ENCODE measurements at regions not wholly inside any gene's neighbourhood (a gene's known extent, or its start where the extent isn't known, plus 50 kb on each side); places are given as distances from the start of the nearest gene placed in this dataset.

GRCh38 chr13:95352486-95352885 is 51.2 kb upstream of the ABCC4 start:
- Histone ChIP-seq H2AFZ (ENCODE audit: low read depth, low read length) (no peak overlapping the region), H3K4me1 (ENCODE audit: insufficient read depth, low read length) (peaks cover 21% of the 10 kb centered on the region), H3K9me3 (ENCODE audit: low read length) (peaks cover 2% of the 10 kb centered on the region), H3K36me3 (ENCODE audit: insufficient read depth, low read length) (no peaks in the 10 kb centered on the region), H3K27me3 (ENCODE audit: insufficient read depth, low read length) (no peaks in the 10 kb centered on the region), H3K4me3 (ENCODE audit: low read length) (no peak overlapping the region)

- Histone ChIP-seq H3K27me3 (ENCODE audit: insufficient read depth, low read length) (no peaks in the 10 kb centered on the region), H3K4me1 (ENCODE audit: insufficient read depth, low read length) (peaks cover 23% of the 10 kb centered on the region), H3K4me3 (ENCODE audit: low read length) (no peak overlapping the region), H2AFZ (ENCODE audit: low read depth, low read length) (no peak overlapping the region), H3K9me3 (ENCODE audit: low read length) (peaks cover 2% of the 10 kb centered on the region), H3K36me3 (ENCODE audit: insufficient read depth, low read length) (no peaks in the 10 kb centered on the region)
Measured at GRCh38 chr13:95354156-95354555, 52.9 kb upstream of the ABCC4 start.

DNA sequence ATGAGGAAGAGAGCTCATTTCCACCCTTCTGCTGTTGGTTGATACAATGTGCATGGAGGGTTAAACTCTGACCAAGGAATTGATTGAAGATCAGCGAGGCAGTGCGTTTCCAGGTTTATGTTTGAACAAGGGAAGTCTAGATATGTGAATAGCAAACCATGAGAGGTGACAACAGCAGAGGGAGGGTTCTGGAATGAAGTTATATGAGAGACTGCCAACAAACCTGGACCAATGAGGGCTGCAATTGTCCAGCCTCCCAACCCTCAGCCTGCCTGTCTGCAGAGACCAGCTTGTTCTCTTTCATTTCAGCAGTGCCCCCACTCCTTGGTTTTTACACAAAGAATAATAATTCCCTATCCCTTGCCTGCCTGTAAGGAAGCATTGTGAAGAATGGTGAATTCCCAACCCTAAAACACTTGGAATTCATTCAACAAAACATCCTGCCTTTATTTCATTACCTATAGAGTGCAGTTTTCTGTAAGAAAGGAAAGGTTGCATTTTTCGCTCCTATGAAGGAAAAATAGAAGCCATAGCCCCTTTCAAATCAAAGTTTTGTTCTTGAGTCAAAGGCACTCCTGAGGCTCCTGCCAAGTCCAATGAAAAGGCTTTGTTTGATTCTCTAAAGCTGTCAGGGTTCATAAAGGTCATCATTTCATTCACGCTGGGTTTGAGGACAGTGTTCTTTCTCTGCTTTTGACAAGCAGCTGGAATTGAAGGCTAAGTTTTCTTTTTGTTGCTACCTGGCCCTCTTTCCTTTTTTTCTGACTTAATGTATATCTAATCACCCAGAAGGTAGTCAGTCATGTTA is 53.6 kb upstream of the ABCC4 start:
- H3K27me3 ChIP-seq (ENCODE audit: insufficient read depth, low read length) = no peaks in the 10 kb centered on the region

GRCh38 chr13:95355494-95355893 is 54.2 kb upstream of the ABCC4 start:
- H3K9me3 ChIP-seq (ENCODE audit: low read length) = peaks cover 2% of the 10 kb centered on the region

More for the DNA sequence above, 53.6 kb upstream of the ABCC4 start:
- Histone ChIP-seq H3K36me3 (ENCODE audit: insufficient read depth, low read length) (no peaks in the 10 kb centered on the region), H2AFZ (ENCODE audit: low read depth, low read length) (no peak overlapping the region), H3K4me1 (ENCODE audit: insufficient read depth, low read length) (peaks cover 23% of the 10 kb centered on the region), H3K9me3 (ENCODE audit: low read length) (peaks cover 2% of the 10 kb centered on the region), H3K4me3 (ENCODE audit: low read length) (no peak overlapping the region)

DNA sequence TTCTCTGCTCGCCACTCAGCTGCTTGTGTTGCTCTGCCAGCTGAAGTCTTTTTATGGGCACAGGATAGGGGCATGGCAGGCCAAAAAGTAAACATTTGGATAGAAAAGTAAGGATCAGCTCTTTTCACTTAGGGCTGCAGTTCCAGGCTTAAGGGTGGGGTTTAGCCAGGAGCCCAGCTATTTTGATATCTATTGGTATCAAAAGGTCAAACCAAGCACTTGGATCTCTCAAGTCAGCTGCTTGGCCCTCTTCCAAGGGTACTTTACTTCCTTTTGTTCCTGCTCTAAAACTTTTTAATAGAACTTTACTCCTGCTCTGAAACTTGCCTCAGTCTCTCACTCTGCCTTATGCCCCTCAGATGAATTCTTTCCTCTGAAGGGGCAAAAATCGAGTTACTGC is 55.7 kb upstream of the ABCC4 start:
- Histone ChIP-seq H3K9me3 (ENCODE audit: low read length) (no peaks in the 10 kb centered on the region), H3K36me3 (ENCODE audit: insufficient read depth, low read length) (no peaks in the 10 kb centered on the region), H3K27me3 (ENCODE audit: insufficient read depth, low read length) (no peaks in the 10 kb centered on the region), H3K4me1 (ENCODE audit: insufficient read depth, low read length) (peaks cover 23% of the 10 kb centered on the region), H3K4me3 (ENCODE audit: low read length) (no peak overlapping the region), H2AFZ (ENCODE audit: low read depth, low read length) (no peak overlapping the region)

More at GRCh38 chr13:95355494-95355893, 54.2 kb upstream of the ABCC4 start:
- Histone ChIP-seq H3K27me3 (ENCODE audit: insufficient read depth, low read length) (no peaks in the 10 kb centered on the region), H3K36me3 (ENCODE audit: insufficient read depth, low read length) (no peaks in the 10 kb centered on the region), H3K4me3 (ENCODE audit: low read length) (no peak overlapping the region), H2AFZ (ENCODE audit: low read depth, low read length) (no peak overlapping the region), H3K4me1 (ENCODE audit: insufficient read depth, low read length) (peaks cover 23% of the 10 kb centered on the region)

GRCh38 chr13:95357875-95358274 is 56.6 kb upstream of the ABCC4 start:
- H3K4me3 ChIP-seq (ENCODE audit: low read length) = no peak overlapping the region
- no peaks in the 10 kb centered on the region for H3K36me3 ChIP-seq (ENCODE audit: insufficient read depth, low read length)
- no peaks in the 10 kb centered on the region for H3K27me3 ChIP-seq (ENCODE audit: insufficient read depth, low read length)
- no peaks in the 10 kb centered on the region for H3K9me3 ChIP-seq (ENCODE audit: low read length)
- H2AFZ ChIP-seq (ENCODE audit: low read depth, low read length) = peak overlapping the region; percentile 23
- peaks cover 23% of the 10 kb centered on the region for H3K4me1 ChIP-seq (ENCODE audit: insufficient read depth, low read length)

DNA sequence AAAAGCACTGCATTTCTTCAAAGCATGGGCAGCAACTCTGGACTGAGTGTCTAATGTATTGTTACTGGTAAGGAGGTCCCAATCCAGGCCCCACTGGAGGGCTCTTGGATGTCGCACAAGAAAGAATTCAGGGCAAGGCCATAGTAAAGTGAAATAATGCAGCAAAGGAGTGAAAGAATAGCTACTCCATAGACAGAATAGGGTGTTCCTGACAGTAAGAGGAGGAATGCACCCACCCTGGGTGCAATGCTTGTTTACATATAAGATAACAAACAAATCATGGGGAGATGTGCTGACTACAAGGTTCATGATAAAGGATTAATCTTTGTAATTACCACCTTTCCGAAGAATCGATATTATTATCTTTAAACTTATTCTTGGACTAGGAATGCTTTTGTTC is 58.8 kb upstream of the ABCC4 start:
- peaks cover 9% of the 10 kb centered on the region for H3K4me1 ChIP-seq (ENCODE audit: insufficient read depth, low read length)
- no peak overlapping the region for H2AFZ ChIP-seq (ENCODE audit: low read depth, low read length)

GRCh38 chr13:95360464-95361097 is 59.3 kb upstream of the ABCC4 start:
- Histone ChIP-seq H3K27me3 (ENCODE audit: insufficient read depth, low read length) (no peaks in the 10 kb centered on the region), H3K9me3 (ENCODE audit: low read length) (no peaks in the 10 kb centered on the region), H3K4me3 (ENCODE audit: low read length) (no peak overlapping the region)

More for the DNA sequence above, 58.8 kb upstream of the ABCC4 start:
- no peak overlapping the region for H3K4me3 ChIP-seq (ENCODE audit: low read length)
- no peaks in the 10 kb centered on the region for H3K9me3 ChIP-seq (ENCODE audit: low read length)
- no peaks in the 10 kb centered on the region for H3K36me3 ChIP-seq (ENCODE audit: insufficient read depth, low read length)
- H3K27me3 ChIP-seq (ENCODE audit: insufficient read depth, low read length) = no peaks in the 10 kb centered on the region

DNA sequence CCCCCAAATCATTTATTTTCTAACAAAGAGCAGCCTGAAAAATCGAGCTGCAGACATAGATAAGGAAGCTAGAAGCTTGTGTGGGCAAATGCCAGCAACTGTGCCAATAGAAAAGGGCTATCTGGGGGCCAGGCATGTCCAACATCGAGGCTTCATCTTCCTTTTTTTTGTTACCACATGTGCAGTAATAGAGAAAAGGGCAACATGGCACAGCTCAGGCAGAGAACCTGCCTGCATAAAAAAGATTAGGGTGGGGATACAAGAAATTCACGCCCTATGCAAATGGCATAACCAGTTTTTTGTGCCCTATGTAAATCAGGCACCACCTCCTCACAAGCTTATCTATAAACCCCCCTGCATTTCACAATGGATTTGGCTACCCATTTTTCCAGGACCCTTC is 60.4 kb upstream of the ABCC4 start:
- Histone ChIP-seq H3K9me3 (ENCODE audit: low read length) (no peaks in the 10 kb centered on the region), H3K4me1 (ENCODE audit: insufficient read depth, low read length) (peaks cover 2% of the 10 kb centered on the region), H2AFZ (ENCODE audit: low read depth, low read length) (no peak overlapping the region), H3K27me3 (ENCODE audit: insufficient read depth, low read length) (no peaks in the 10 kb centered on the region), H3K36me3 (ENCODE audit: insufficient read depth, low read length) (no peaks in the 10 kb centered on the region), H3K4me3 (ENCODE audit: low read length) (no peak overlapping the region)

More at GRCh38 chr13:95360464-95361097, 59.3 kb upstream of the ABCC4 start:
- H3K4me1 ChIP-seq (ENCODE audit: insufficient read depth, low read length) = peaks cover 4% of the 10 kb centered on the region
- no peak overlapping the region for H2AFZ ChIP-seq (ENCODE audit: low read depth, low read length)
- H3K36me3 ChIP-seq (ENCODE audit: insufficient read depth, low read length) = no peaks in the 10 kb centered on the region

- H2AFZ ChIP-seq (ENCODE audit: low read depth, low read length) = no peak overlapping the region
- no peaks in the 10 kb centered on the region for H3K9me3 ChIP-seq (ENCODE audit: low read length)
- no peaks in the 10 kb centered on the region for H3K36me3 ChIP-seq (ENCODE audit: insufficient read depth, low read length)
- no peak overlapping the region for H3K4me3 ChIP-seq (ENCODE audit: low read length)
- H3K27me3 ChIP-seq (ENCODE audit: insufficient read depth, low read length) = no peaks in the 10 kb centered on the region
- peaks cover 2% of the 10 kb centered on the region for H3K4me1 ChIP-seq (ENCODE audit: insufficient read depth, low read length)
Measured at GRCh38 chr13:95362666-95363065, 61.4 kb upstream of the ABCC4 start.

DNA sequence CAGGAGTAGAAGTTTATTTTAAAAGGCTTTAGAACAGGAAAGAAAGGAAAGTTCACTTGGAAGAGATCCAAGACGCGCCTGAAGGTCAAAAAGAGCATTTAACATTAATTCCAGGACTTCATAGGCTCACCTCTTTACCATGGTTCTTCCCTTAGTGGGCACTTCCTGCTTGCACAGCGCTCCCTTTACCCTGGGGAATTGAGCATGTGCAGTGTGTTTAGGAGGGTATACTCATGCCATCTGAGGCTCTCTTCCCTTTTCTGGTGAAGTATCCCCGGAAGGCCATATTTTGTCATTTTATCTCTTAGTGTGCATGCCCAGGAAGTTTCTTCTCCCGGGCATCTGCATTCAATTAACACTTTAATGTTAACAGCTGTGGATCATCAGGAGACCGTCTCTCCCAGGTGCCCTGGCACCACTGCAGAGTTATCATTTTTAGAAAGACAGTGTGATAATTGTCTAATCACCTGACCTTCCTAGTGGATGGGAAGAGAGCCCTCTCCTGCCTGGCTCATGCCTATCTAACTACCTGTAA is 66.1 kb upstream of the ABCC4 start:
- no peak overlapping the region for H3K4me3 ChIP-seq (ENCODE audit: low read length)
- no peaks in the 10 kb centered on the region for H3K4me1 ChIP-seq (ENCODE audit: insufficient read depth, low read length)
- no peaks in the 10 kb centered on the region for H3K36me3 ChIP-seq (ENCODE audit: insufficient read depth, low read length)
- H3K27me3 ChIP-seq (ENCODE audit: insufficient read depth, low read length) = no peaks in the 10 kb centered on the region
- no peak overlapping the region for H2AFZ ChIP-seq (ENCODE audit: low read depth, low read length)
- H3K9me3 ChIP-seq (ENCODE audit: low read length) = no peaks in the 10 kb centered on the region

- no peak overlapping the region for H2AFZ ChIP-seq (ENCODE audit: low read depth, low read length)
- no peaks in the 10 kb centered on the region for H3K4me1 ChIP-seq (ENCODE audit: insufficient read depth, low read length)
- no peaks in the 10 kb centered on the region for H3K36me3 ChIP-seq (ENCODE audit: insufficient read depth, low read length)
- no peaks in the 10 kb centered on the region for H3K27me3 ChIP-seq (ENCODE audit: insufficient read depth, low read length)
- H3K4me3 ChIP-seq (ENCODE audit: low read length) = no peak overlapping the region
- H3K9me3 ChIP-seq (ENCODE audit: low read length) = no peaks in the 10 kb centered on the region
Measured at GRCh38 chr13:95368998-95369397, 67.7 kb upstream of the ABCC4 start.

- no peaks in the 10 kb centered on the region for H3K36me3 ChIP-seq (ENCODE audit: insufficient read depth, low read length)
- no peak overlapping the region for H3K4me3 ChIP-seq (ENCODE audit: low read length)
- H3K27me3 ChIP-seq (ENCODE audit: insufficient read depth, low read length) = no peaks in the 10 kb centered on the region
- no peaks in the 10 kb centered on the region for H3K4me1 ChIP-seq (ENCODE audit: insufficient read depth, low read length)
- no peak overlapping the region for H2AFZ ChIP-seq (ENCODE audit: low read depth, low read length)
- no peaks in the 10 kb centered on the region for H3K9me3 ChIP-seq (ENCODE audit: low read length)
Measured at GRCh38 chr13:95375706-95376105, 74.5 kb upstream of the ABCC4 start.
